ENCODE measurements at regions not wholly inside any gene's neighbourhood (a gene's known extent, or its start where the extent isn't known, plus 50 kb on each side); places are given as distances from the start of the nearest gene placed in this dataset.

- no peak overlapping the region for H3K4me3 ChIP-seq (ENCODE audit: low read depth, low read length)
- DNase-seq (ENCODE audit: low read depth): no peak
- no peak for TF ChIP-seq CTCF (conservative IDR thresholded peaks at IDR 0.05; ENCODE audit: low read depth, low read length)
Measured at GRCh38 chr5:155239803-155240202, 226.2 kb downstream of the KIF4B start.

- TF ChIP-seq CTCF (conservative IDR thresholded peaks at IDR 0.05; ENCODE audit: low read depth, low read length): no peak
- H3K4me3 ChIP-seq (ENCODE audit: low read depth, low read length): no peak overlapping the region
- no peak for DNase-seq (ENCODE audit: low read depth)
Measured at GRCh38 chr5:155250596-155250995, 237.0 kb downstream of the KIF4B start.

- DNase-seq (ENCODE audit: low read depth): no peak
- TF ChIP-seq CTCF (conservative IDR thresholded peaks at IDR 0.05; ENCODE audit: low read depth, low read length): no peak
- H3K4me3 ChIP-seq (ENCODE audit: low read depth, low read length): no peak overlapping the region
Measured at GRCh38 chr5:155252025-155252424, 238.5 kb downstream of the KIF4B start.

DNA sequence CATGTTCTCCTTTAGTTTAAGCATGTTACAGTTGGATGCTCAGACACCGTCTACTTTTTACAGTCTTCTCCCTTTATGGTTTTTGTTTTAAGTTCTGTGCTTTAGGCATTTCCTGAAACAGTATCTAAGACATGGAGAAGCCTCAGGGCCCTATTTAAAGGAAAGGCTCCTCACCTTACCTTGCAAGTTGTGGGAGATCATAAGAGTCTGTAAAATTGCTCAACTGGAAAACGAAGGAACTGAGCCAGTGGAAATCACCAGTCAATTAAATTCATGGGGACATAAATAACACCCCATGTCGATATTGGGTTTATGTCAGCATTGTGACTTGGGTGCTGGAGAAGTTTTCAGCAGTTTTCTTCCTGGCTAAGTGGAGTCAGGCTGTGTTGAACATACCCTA lies 239.2 kb downstream of the KIF4B start:
- DNase-seq (ENCODE audit: low read depth): no peak
- no peak for TF ChIP-seq CTCF (conservative IDR thresholded peaks at IDR 0.05; ENCODE audit: low read depth, low read length)
- H3K4me3 ChIP-seq (ENCODE audit: low read depth, low read length): no peak overlapping the region

DNA sequence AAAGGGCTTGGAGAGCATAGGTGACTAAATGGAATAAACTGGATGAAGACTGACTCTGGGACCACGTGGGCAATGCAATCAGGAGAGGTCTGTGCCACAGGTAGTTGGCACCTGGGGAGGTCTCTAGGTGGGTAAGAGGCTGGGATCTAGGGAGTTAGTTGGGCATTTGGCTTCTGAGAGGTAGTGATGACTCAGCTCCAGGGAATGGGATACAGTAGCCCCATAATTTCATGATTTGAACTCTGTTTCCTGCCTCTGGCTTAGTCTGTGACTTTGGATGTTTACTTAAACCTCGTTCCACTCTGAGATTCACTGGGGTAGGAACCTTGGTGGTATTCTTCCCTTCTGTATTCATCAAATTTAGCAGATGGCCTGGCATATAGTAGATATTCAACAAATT lies 240.8 kb downstream of the KIF4B start:
- no peak for TF ChIP-seq CTCF (conservative IDR thresholded peaks at IDR 0.05; ENCODE audit: low read depth, low read length)
- DNase-seq (ENCODE audit: low read depth): no peak
- H3K4me3 ChIP-seq (ENCODE audit: low read depth, low read length): no peak overlapping the region

DNA sequence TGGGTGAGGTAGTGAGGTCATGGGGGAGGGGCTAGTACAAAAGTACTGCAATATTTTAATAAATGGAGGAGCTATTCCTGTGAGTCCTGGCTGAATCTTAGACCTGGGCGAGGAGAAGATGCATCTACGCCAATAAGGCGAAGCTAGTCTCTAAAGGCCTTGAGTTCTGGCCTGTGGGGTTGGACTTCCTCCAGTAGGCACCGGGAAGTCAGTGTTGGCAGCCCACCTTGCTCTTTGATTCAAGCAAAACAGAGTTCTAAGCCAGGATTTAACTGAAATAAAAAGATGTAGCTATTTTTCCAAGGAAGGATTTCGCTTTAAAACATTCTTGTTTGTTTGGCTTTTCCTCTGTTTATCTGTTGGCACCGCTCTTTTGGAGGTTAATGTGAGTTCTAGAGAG lies 244.6 kb downstream of the KIF4B start:
- DNase-seq (ENCODE audit: low read depth): no peak
- no peak for TF ChIP-seq CTCF (conservative IDR thresholded peaks at IDR 0.05; ENCODE audit: low read depth, low read length)

DNA sequence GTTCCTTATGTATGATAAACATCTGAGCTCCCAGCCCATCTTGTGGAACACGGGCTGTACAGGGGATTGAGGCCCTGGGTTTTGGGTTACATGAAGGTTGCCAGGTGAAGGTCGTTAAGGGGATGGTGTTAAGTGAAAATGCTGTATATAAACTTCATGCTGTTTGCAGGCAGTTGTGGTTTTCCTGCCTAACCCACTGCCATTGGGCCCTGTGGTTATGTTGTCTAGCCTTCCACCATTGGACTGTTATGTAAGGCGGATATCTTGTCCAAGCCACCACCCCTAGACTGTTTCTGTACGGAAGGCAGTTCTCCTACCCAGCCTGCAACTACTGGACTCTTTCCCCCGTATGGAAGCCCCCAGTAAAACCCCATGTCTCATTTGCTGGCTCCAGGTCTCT lies 246.1 kb downstream of the KIF4B start:
- TF ChIP-seq CTCF (conservative IDR thresholded peaks at IDR 0.05; ENCODE audit: low read depth, low read length): no peak
- H3K4me3 ChIP-seq (ENCODE audit: low read depth, low read length): no peak overlapping the region

More for the DNA sequence above, 244.6 kb downstream of the KIF4B start:
- H3K4me3 ChIP-seq (ENCODE audit: low read depth, low read length): no peak overlapping the region

More for the DNA sequence above, 246.1 kb downstream of the KIF4B start:
- no peak for DNase-seq (ENCODE audit: low read depth)
